ENCODE measurements at regions not wholly inside any gene's neighbourhood (a gene's known extent, or its start where the extent isn't known, plus 50 kb on each side); places are given as distances from the start of the nearest gene placed in this dataset.

- H3K4me1 ChIP-seq (ENCODE audit: control insufficient read depth in 1 of 2, insufficient read depth in 2 of 2, low read length in 2 of 2) = no peaks in the 10 kb centered on the region
- Mint-ChIP-seq H3K27ac (no peak overlapping the region), H3K36me3 (no peaks in the 10 kb centered on the region), H3K27me3 (ENCODE audit: low read depth in 3 of 3) (peaks cover 0 to 3% (median 2%) of the 10 kb centered on the region in 3 donors), H3K4me1 (no peaks in the 10 kb centered on the region), H3K4me3 (no peak overlapping the region), H3K9me3 (peaks cover 0 to 6% (median 2%) of the 10 kb centered on the region in 7 donors)
- no peaks in the 10 kb centered on the region for H4K20me1 ChIP-seq (ENCODE audit: insufficient read depth, low read length)
- TF ChIP-seq CTCF (IDR thresholded peaks at IDR 0.05) = no peak
- H3K36me3 ChIP-seq (replicated peaks in 1 of 2; ENCODE audit: control insufficient read depth in 1 of 2, insufficient read depth in 2 of 2, low read length in 2 of 2) = no peaks in the 10 kb centered on the region
- H3K79me2 ChIP-seq (ENCODE audit: insufficient read depth, low read length) = no peaks in the 10 kb centered on the region
- H3K9me3 ChIP-seq (replicated peaks in 1 of 2; ENCODE audit: control insufficient read depth in 1 of 2, insufficient read depth in 1 of 2, low read length in 2 of 2) = no peaks in the 10 kb centered on the region
- WGBS (ENCODE audit: insufficient coverage) = no CpG with 5 or more reads among the region's 1 CpG
- no peak overlapping the region for H3K4me3 ChIP-seq (replicated peaks in 1 of 3; ENCODE audit: low read depth in 2 of 3, low read length in 3 of 3)
- no peak overlapping the region for H3K4me2 ChIP-seq (replicated peaks; ENCODE audit: extremely low read depth, low read length, poor library complexity, severe bottlenecking)
- H3K27ac ChIP-seq (ENCODE audit: low read depth in 1 of 2, low read length in 2 of 2) = no peak overlapping the region
- no peak overlapping the region for H3K9ac ChIP-seq (ENCODE audit: insufficient read depth, low read length, poor library complexity, severe bottlenecking)
- H3K27me3 ChIP-seq (ENCODE audit: control insufficient read depth in 2 of 2, insufficient read depth in 2 of 2, low read length in 2 of 2) = no peaks in the 10 kb centered on the region
- DNase-seq = no peak
- H2AFZ ChIP-seq (ENCODE audit: insufficient read depth, low read depth, low read length, poor library complexity, severe bottlenecking) = no peak overlapping the region
- intact Hi-C loops (cut with micrococcal nuclease) = no loop called here
Measured at GRCh38 chr20:6616421-6616820, 151.1 kb upstream of the BMP2 start.

DNA sequence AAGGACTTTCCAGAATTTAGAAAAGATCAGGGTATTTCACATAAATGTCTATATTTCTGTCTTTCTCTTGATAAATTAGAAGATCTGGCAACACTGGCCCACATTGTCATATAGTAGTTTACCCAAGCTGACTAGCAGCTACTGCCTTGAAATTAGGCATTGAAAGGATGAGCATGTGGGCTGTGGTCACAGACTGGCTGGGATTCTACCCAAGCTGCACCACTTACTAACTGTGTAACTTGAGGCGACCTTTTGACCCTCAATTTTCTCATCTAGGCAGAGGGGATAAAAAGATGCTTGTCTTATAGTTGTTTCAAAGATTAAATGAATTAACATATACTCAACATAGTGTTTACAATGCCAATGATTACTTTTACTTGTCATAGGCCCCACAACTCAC, 152.7 kb upstream of the BMP2 start:
- Mint-ChIP-seq H3K9me3 (peaks cover 0 to 8% (median 3%) of the 10 kb centered on the region in 7 donors), H3K4me3 (no peak overlapping the region), H3K27ac (no peak overlapping the region), H3K36me3 (no peaks in the 10 kb centered on the region), H3K27me3 (ENCODE audit: low read depth in 3 of 3) (peaks cover 0 to 5% (median 2%) of the 10 kb centered on the region in 3 donors), H3K4me1 (no peaks in the 10 kb centered on the region)
- H3K27ac ChIP-seq (ENCODE audit: low read depth in 1 of 2, low read length in 2 of 2) = no peak overlapping the region
- H3K4me2 ChIP-seq (replicated peaks; ENCODE audit: extremely low read depth, low read length, poor library complexity, severe bottlenecking) = no peak overlapping the region
- H3K36me3 ChIP-seq (replicated peaks in 1 of 2; ENCODE audit: control insufficient read depth in 1 of 2, insufficient read depth in 2 of 2, low read length in 2 of 2) = no peaks in the 10 kb centered on the region
- H3K9ac ChIP-seq (ENCODE audit: insufficient read depth, low read length, poor library complexity, severe bottlenecking) = no peak overlapping the region
- TF ChIP-seq CTCF (IDR thresholded peaks at IDR 0.05) = no peak
- H3K9me3 ChIP-seq (replicated peaks in 1 of 2; ENCODE audit: control insufficient read depth in 1 of 2, insufficient read depth in 1 of 2, low read length in 2 of 2) = no peaks in the 10 kb centered on the region
- no peaks in the 10 kb centered on the region for H3K79me2 ChIP-seq (ENCODE audit: insufficient read depth, low read length)
- DNase-seq = no peak
- intact Hi-C loops (cut with micrococcal nuclease) = no loop called here
- H4K20me1 ChIP-seq (ENCODE audit: insufficient read depth, low read length) = no peaks in the 10 kb centered on the region
- H2AFZ ChIP-seq (ENCODE audit: insufficient read depth, low read depth, low read length, poor library complexity, severe bottlenecking) = no peak overlapping the region
- no peak overlapping the region for H3K4me3 ChIP-seq (replicated peaks in 1 of 3; ENCODE audit: low read depth in 2 of 3, low read length in 3 of 3)
- no peaks in the 10 kb centered on the region for H3K27me3 ChIP-seq (ENCODE audit: control insufficient read depth in 2 of 2, insufficient read depth in 2 of 2, low read length in 2 of 2)
- WGBS (ENCODE audit: insufficient coverage) = no CpG with 5 or more reads among the region's 1 CpG
- H3K4me1 ChIP-seq (ENCODE audit: control insufficient read depth in 1 of 2, insufficient read depth in 2 of 2, low read length in 2 of 2) = no peaks in the 10 kb centered on the region

Measured in CD14-positive monocyte (primary cell).